ENCODE measurements at regions not wholly inside any gene's neighbourhood (a gene's known extent, or its start where the extent isn't known, plus 50 kb on each side); places are given as distances from the start of the nearest gene placed in this dataset.
"Not testable (repeated sequence)": the region's sequence is repeated elsewhere in the genome, so short reads cannot be mapped to it uniquely, and the experiment has no call there.

DNA sequence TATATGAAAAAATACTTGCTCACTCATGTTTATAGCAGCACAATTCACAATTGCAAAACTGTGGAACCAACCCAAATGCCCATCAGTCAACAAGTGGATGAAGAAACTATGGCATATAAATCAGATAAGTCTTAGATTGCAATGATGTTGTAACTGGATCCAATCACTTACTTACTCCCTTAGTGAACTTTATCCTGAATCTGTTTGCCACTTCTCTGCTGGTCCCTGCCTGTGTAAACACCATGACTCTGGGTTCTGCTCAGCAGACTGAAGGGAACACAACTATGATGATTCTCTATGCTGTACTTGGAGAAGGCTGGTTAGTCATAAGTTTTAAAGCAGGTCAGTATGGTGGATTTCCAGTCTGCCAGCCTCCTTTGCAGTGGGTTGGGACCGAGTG lies 391.2 kb downstream of the RWDD3 start:
- DNase-seq: no peak

DNA sequence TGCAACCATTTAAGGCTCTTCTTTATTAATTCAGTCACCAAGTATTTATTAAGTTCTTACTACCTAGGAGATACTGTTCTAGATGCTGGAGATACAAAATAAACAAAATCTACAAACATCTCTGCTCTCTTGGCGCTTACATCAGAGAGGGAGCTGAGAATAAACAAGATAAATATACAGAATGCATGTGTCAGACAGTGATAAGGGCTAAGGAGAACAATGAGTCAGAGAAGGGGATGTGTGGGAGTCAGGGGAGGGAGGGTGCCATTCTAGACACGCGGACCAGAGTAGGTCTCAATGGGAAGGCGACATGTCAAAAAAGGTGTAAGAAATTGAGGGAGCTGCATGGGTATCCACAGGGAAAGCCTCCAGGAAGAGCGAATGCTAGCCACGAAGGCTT lies 393.2 kb downstream of the RWDD3 start:
- no peak for DNase-seq

DNA sequence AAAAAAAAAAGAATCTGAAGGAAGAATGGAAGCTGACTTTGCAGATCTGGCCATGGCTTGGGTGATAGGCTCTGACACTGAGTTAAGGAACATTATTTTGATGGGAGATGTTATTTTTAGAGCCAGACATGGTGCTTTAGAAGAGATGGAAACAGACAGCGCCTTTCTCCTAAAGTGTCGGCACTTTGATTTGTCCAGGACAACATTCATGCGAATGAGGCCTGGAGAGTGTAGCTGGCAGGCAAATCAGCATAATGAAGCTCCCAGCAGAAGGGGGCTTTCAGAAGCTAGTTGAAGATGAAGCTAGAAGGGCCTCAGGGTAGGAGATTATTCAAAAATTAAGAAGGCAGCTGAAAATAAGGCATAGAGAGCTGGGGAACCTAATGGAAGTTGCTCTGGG lies 397.7 kb downstream of the RWDD3 start:
- DNase-seq: no peak

DNA sequence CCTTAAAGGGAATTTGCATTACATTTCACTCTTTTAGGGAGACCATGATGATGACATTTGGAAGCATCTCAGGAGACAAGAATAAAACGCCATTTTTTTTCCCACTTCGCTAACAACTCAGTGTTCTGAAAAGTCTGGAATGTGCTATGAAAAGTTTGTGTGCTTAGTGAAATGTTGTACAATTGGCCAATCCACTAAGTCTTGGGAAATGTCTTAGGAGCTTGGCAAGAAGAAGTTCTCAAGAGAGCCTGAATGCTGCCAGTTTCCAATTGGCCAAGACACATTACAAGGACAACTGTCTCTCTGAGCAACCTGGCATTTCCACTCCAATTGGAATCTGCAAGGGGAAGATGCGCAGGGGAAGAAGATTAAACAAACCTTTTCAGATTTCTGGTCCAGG lies 401.8 kb downstream of the RWDD3 start:
- no peak for DNase-seq

DNA sequence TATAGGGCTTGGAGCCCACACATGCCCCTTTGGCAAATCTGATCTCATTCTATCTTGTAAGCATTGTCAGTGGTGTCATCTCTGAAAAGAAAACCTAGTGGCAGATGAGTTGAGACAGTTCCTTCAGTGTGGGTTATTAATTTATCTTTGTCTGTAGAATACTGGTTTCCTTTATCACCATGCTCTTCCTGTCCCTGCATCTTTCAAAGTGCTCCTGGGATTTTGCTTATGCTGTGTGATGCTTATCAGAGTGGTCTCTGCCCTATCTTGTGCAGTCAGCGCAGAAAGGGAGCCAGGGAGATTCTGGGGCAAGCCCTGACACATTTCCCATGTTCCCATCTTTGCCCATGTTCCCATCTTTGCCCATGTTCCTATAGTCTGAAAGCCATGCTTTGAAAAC lies 402.9 kb downstream of the RWDD3 start:
- no peak for DNase-seq

DNA sequence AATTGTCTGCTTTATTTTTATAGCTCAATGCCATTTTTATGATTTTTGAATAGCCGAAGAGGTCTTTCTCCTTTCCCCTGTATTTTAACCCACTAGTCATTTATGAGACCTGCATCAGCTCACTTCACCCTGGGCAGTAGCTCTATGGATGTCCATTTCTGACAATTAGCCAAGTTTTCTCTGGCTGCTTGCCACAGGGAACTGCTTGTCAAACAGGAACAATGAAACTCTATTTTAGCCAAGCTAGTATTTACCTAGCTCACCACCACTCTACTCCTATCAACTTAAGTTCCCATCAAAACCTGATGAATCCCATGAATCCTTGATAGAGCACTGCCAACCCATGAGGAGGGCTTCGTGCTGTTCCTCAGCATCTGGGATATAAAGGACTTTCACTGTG lies 406.7 kb downstream of the RWDD3 start:
- no peak for DNase-seq

DNA sequence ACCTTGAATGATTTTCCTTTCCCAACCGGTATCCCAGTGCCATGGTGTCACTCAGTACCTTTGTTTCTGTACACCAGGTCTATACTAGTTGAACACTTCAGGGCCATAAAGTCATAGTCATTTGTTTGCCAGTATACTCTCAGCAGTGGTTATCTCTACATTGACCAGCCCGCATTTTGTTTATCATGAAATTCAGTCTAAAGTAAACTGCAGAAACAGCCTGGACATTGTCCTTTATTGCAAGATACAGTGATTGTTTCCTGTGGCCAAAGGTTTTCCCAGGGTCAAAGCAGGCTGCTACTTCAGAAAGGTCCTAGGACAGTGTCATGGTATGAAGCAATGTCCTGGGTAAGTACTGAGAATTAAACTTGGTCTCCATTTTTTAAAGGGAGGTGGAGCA lies 407.4 kb downstream of the RWDD3 start:
- DNase-seq: no peak

DNA sequence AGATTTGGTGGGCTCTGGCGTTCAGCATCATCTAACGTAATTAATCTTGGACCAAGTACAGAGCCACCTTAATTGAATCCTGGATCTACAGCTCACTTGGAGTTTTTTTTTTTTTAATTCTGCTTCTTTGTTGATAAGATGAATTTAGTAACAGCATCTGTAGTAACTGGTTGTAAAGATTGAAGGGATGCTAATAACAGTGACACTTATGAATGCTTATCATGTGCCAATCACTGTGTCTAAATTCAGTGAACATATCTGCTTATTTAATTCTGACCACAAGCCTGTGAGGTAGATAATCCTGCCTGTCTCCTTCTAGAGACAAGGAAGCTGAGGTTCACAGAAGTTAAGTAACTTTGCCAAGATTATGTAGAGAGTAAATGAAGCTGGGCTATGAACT lies 408.0 kb downstream of the RWDD3 start:
- no peak for DNase-seq

DNA sequence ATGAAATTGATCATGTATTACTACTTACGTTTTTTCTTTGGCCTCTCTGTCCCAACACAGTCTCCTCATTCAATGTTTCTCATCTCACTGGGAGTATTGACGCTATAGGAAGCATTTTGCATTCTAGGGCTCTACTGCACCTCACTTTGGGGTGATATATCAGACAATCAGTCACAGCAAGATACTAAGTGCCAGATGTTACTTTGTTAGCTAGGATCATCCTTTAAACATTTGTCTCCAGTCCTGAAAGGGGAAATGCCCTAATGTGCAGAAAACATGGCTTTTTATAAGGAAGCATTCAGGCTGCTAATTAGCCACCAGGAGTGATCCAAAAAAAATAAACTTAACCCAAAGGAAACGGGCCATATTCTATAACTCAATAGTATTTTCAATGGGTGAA lies 409.1 kb downstream of the RWDD3 start:
- DNase-seq: no peak

DNA sequence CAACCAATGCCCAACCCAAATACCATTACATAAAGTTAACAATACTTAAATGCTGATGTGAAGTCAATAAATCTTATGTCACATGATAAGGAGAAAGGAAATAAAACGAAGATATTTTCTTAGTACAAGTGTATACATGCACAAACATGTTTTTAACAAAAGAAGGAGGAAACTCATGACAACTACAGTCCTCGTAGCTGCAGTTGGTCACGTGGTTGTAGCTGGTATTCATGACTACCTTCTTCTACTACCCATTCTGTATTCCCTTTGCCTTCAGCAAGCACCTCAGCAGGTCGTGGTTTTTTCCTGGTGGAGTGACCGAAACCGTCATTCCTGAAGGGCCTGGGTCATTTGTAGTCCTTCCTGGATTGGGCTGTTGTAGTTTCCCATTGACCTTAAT lies 411.1 kb downstream of the RWDD3 start:
- DNase-seq: not testable (repeated sequence)

DNA sequence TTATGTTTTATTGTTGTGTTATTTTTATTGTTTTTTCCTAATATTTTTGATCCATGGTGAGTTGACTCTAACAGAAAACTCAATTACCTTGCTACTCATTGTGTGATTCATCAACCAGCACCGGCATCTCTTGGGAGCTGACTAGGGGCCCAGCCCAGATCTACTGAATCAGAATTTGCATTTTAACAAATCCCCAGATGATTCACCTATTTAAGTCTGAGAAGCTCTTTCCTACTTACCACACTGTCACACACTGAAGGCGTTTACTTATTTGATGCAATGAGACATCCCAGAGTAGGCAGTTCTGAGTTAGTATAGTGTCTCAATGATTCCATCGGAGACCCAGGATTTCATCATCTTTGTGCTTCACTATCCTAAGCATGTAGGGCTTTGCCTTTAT lies 416.6 kb downstream of the RWDD3 start:
- no peak for DNase-seq

DNA sequence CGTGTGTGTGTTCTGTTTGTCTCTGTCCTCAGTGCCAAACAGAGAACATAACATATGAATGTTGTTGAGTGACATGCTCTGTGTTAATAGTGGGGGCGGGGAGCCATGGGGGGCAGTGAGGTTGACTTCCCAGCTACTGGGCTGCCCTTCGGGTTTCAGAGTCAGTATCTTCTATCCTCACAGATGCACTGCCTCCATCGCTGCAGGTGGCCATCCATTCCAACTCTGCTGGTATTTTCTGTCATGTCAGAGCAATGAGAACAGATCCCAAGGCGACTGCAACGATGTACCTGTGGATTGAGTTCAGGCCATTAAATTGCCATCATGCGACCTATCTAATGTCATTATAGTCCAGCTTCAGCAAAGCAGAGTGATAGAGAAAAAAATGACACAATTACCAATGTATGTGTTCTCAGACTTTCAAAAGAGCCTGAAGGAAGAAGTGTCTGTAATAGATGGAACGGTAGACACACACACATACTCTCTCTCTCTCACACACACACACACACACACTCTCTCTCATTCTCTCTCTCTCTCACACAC lies 418.5 kb downstream of the RWDD3 start:
- DNase-seq: no peak

DNA sequence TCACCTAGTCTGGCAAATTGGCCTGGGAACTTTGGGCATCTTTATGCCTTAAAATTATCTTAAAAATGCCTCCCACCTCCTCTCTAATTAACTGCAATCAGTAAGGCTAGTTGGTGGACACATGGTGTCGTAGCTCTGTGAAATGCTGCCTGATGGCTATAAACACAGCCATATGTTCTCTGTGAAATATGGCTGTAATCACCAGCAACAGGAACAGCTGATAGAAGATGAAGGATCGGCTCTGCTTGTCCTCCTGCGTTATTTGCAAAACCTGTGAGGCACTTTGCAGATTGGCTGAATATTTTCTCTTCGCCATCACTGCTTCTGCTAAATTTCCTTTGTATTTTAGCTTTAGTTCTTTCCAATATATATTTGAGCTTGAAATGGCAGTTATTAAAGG lies 419.6 kb downstream of the RWDD3 start:
- no peak for DNase-seq

DNA sequence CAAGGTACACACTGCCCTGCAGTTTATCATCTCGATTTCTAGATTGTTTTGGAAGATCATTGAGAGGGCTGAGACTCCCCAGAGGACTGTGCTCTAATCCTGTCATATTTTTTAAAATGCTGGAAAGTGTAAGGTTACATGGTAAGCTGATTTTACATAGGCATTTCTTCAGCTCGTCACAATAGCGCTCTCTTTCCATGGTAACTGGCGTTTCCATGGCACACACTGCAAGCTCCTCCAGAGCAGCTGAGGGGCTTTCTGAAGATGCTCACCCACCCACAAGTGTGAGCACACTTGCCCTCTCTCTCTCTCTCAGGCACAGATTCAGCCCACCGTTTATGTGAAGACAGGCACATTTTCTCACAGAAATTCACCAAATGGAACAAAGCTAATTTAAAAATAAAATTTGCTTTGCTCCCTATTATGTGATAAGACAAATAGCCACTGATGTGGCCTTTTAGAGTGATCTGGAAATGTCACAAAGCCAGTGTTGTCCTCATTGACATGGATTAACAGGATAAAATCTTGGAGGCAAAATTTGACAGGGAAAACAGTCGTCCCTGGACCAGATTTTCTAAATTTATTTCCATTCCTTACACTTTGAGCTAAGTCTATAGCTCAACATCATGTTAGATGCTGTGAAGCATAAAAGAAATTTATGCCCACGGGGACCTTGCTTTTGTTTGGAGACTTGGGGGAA lies 421.5 kb downstream of the RWDD3 start:
- DNase-seq: no peak

DNA sequence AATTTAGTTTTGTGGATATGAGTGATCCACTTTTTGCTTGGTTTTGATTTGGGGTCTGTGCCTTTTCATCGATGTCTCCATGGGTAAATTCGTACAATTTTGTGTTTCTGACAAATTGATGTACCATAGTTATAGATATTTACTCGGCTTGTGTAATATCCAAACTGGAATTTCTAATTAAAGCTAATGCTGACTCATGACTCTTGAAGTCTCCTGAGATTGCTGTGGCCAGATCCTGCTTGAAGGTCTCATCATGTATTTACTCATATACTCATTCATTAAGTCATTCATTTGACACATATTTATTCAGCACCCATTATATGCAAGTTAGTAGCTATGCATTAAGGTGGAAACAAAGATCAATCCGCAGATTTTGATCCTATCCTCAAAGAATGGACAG lies 423.2 kb downstream of the RWDD3 start:
- no peak for DNase-seq

DNA sequence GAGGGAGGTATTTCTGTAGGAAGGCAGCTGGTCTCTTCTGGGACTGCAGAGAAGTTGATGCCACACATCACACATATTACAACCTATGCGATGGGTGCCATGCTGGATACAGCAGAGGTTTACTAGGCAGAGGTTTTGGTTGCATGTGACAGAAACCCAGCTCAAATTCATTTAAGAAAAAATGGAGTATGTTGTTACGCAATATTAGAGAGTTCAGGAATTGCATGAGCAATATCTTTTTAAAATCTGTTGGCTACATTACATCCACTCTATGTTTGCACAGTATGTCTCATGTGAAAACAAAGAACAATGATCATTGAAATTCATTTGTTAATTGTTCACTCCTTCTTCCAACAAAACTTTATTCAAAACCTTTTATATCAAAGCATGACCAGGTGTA lies 425.2 kb downstream of the RWDD3 start:
- no peak for DNase-seq

DNA sequence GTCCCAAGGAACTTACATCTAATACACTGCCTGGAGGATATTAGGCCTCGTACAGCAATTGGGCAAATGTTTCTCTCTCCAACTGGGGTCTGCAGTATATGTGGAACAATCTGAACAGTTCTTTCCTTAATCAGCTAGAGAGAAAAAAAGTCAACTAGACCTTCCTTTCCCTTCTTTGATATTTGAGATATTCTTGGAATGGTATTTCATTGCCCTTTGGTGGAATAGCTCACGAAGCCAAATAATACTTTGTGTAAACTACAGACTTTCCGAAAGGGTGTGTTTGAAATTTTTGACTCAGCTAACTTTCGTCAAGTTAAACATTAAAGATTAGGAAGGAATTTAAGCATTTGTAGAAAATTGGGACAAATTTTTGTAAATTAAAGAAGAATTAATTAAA lies 425.6 kb downstream of the RWDD3 start:
- no peak for DNase-seq

DNA sequence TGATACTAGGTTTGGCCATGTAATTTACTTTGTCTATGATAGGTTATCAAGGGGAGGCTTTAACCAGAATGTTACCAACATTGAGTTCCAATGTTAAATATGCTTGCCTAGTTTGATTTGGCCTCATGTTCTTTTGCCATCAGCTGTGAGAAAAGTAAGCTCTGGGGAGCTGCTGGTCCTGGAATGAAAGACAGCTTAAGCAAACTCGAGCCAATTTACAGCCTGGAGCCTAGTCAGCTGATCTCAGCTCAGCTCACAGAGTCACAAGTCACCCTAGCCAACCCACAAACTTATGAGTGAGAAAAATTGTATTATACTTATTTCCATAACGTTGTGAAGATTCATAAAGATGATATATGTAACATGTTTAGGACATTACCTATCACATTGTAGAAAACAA lies 426.7 kb downstream of the RWDD3 start:
- DNase-seq: no peak

DNA sequence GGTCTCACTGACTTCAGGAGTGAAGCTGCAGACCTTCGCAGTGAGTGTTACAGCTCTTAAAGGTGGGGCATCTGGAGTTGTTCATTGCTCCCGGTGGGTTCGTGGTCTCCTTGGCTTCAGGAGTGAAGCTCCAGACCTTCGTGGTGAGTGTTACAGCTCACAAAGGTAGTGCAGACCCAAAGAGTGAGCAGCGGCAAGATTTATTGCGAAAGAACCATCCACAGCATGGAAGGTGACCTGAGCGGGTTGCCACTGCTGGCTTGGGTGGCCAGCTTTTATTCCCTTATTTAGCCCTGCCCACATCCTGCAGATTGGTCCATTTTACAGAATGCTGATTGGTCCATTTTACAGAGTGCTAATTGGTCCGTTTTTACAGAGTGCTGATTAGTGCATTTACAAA lies 429.5 kb downstream of the RWDD3 start:
- DNase-seq: not testable (repeated sequence)

DNA sequence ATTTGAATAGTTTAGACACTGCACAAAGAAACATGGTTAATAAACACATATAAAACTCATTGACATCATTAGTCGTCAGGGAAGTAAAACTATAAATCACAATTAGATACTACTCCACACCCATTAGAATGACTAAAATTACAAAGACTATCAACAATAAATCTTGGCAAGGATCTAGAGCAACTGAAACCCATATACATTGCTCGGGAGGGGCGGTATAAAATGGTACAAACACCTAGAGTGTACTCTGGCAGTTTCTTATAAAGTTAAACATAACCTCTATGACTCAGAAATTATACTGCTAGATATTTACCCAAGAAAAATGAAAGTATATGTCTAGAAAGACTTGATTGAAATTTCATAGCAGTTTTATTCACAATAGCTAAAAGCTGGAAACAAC lies 434.2 kb downstream of the RWDD3 start:
- no peak for DNase-seq

DNA sequence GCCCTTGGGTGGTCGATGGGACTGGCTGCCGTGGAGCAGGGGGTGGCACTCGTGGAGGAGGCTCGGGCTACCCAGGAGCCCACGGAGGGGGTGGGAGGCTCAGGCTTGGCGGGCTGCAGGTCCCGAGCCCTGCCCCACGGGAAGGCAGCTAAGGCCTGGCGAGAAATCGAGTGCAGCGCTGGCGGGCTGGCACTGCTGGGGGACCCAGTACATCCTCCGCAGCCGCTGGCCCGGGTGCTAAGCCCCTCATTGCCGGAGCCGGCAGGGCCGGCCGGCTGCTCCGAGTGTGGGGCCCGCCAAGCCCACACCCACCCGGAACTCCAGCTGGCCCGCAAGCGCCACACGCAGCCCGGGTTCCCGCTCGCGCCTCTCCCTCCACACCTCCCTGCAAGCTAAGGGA lies 435.6 kb downstream of the RWDD3 start:
- DNase-seq: not testable (repeated sequence)

DNA sequence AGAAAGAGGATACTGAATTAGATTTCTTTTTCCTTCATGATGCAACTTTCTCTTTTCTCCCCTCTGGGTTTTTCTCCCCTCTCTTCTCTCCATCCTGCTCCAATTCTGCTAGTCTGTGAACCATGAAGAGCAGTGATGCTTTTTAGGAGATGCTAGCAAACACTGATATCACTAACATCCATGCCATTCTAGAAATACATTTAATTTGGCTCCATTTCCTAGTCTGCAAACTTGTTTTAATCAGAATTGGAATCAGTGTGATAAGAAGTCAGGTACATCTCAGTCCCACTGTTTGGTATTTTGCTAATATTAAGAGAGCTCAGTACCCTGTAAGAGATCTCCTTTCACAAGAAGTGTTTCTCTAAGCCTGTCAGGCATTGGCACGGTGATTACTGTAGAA lies 437.1 kb downstream of the RWDD3 start:
- no peak for DNase-seq

DNA sequence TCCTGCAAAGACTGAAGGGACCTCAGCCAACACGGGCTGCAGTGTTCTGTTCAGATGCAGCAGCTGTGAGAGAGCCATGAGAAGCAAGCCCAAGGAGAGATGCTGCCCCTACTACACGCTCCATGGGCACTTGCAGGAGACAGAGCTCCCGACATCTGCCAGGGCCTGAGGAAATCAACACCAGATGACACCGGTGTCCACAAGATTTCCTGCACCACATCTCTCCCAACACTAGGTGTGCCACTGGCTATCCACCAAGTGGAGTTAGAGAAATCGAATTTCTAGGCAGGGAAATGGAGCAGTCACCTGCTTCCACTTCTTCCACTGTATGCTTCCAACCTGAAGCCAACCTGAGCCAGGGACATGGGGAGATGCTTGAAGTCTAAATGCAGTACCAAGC lies 445.3 kb downstream of the RWDD3 start:
- no peak for DNase-seq

DNA sequence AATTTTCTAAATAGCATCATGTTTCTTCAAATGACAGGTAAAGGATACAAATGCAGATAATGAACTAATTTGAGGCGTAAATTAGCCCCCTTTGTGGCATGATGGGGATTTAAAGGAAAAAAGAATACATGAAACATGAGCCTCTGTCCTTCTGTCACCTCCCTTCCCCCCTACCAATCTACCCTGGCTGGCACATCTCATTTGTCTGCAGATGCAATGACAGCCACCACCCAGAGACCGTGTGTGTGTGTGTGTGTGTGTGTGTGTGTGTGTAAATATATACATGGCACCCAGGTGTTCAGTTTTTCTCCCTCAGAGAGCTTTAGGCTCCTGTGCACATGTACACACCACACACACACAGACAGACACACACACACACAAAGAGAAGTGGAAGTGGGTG lies 451.1 kb downstream of the RWDD3 start:
- DNase-seq: no peak

DNA sequence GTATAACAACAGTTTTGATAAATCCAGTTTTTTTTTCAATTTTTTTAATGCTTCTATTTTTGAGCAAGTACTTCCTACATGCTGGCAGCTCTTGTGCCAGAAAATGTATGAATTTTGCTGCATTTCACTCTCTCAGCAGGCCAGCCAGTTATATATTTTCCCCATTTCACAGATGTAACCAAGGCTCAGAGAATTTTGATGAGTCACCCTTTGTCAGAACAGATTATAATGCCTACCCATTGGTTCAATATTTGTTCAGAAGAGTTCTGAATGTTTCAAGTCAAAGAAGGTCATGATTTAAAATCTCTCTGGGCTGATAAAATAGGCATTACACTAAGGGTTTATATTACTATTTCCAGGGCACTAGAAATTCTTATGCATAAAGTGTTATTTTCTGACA lies 452.2 kb downstream of the RWDD3 start:
- DNase-seq: no peak
